ENCODE measurements at regions not wholly inside any gene's neighbourhood (a gene's known extent, or its start where the extent isn't known, plus 50 kb on each side); places are given as distances from the start of the nearest gene placed in this dataset.
"Not testable (repeated sequence)": the region's sequence is repeated elsewhere in the genome, so short reads cannot be mapped to it uniquely, and the experiment has no call there.

DNA sequence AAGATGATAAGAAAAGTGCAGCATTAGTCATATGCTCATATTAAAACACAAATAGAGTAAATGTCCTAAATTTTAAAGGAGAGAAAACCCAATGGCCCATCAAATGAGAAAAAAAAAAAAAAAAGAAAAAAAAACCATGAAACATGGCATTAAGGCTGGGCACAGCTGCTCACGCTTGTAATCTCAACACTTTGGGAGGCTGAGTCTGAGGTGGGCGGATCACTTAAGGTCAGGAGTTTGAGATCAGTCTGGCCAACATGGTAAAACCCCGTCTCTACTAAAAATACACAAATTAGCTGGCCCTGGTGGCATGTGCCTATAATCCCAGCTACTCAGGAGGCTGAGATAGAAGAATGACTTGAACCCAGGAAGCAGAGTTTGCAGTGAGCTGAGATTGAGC is 515.5 kb upstream of the ANO3 start:
- Histone ChIP-seq H2AFZ (ENCODE audit: low read depth, low read length) (no peak overlapping the region), H3K79me2 (ENCODE audit: insufficient read depth, low read length) (no peaks in the 10 kb centered on the region), H4K20me1 (ENCODE audit: insufficient read depth, low read length) (no peaks in the 10 kb centered on the region), H3K4me2 (ENCODE audit: insufficient read depth, low read length) (no peak overlapping the region), H3K36me3 (ENCODE audit: insufficient read depth, low read length) (no peaks in the 10 kb centered on the region), H3K27me3 (ENCODE audit: insufficient read depth, low read length, poor library complexity) (no peaks in the 10 kb centered on the region), H3K4me1 (ENCODE audit: insufficient read depth, low read length) (no peaks in the 10 kb centered on the region), H3K4me3 (ENCODE audit: low read depth in 1 of 2, low read length in 2 of 2) (no peak overlapping the region), H3K9ac (ENCODE audit: low read depth, low read length) (no peak overlapping the region), H3K9me3 (ENCODE audit: insufficient read depth, low read length, severe bottlenecking) (no peaks in the 10 kb centered on the region), H3K27ac (ENCODE audit: low read length) (no peak overlapping the region)
- TF ChIP-seq, protein P1, sequence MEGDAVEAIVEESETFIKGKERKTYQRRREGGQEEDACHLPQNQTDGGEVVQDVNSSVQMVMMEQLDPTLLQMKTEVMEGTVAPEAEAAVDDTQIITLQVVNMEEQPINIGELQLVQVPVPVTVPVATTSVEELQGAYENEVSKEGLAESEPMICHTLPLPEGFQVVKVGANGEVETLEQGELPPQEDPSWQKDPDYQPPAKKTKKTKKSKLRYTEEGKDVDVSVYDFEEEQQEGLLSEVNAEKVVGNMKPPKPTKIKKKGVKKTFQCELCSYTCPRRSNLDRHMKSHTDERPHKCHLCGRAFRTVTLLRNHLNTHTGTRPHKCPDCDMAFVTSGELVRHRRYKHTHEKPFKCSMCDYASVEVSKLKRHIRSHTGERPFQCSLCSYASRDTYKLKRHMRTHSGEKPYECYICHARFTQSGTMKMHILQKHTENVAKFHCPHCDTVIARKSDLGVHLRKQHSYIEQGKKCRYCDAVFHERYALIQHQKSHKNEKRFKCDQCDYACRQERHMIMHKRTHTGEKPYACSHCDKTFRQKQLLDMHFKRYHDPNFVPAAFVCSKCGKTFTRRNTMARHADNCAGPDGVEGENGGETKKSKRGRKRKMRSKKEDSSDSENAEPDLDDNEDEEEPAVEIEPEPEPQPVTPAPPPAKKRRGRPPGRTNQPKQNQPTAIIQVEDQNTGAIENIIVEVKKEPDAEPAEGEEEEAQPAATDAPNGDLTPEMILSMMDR (IDR thresholded peaks at IDR 0.05; ENCODE audit: borderline replicate concordance, extremely low read depth, low read length, poor library complexity, severe bottlenecking), result no peak
- TF ChIP-seq EZH2 (IDR thresholded peaks at IDR 0.05; ENCODE audit: borderline replicate concordance, low read depth, low read length, severe bottlenecking), result no peak
- ATAC-seq (ENCODE audit: insufficient read depth, low read depth) (no peak), DNase-seq (no peak)

DNA sequence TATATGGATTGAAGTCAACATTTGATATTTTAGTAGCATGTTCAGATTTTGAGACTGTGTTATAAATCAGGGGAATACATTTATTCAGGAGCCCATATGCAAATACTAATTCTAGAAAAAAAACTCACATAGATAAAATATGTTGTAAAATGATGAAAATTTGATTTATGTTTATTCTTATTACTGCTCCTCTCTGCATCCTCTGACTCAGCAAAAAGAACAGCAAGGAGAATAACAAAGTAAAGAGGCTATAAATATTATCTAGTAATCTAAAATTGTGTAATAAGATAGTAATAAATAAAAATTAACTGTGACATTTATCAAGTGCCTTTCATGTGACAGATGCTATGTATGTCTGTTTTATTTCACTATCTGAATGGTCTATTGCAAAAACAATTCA is 507.2 kb upstream of the ANO3 start:
- no peak overlapping the region for H2AFZ ChIP-seq (ENCODE audit: low read depth, low read length)

DNA sequence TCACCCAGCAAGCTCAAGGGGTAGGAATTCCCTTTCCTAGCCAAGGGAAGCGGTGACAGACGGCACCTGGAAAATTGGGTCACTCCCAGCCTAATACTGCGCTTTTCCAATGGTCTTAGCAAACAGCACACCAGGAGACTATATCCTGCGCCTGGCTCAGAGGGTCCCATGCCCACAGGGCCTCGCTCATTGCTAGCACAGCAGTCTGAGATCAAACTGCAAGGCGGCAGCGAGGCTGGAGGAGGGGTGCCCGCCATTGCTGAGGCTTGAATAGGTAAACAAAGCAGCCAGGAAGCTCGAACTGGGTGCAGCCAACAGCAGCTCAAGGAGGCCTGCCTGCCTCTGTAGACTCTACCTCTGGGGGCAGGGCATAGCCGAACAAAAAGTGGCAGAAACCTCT is 500.4 kb upstream of the ANO3 start:
- not testable (repeated sequence) for DNase-seq; H3K4me2 ChIP-seq (ENCODE audit: insufficient read depth, low read length); H3K9ac ChIP-seq (ENCODE audit: low read depth, low read length); H3K4me1 ChIP-seq (ENCODE audit: insufficient read depth, low read length); H3K27me3 ChIP-seq (ENCODE audit: insufficient read depth, low read length, poor library complexity); H3K9me3 ChIP-seq (ENCODE audit: insufficient read depth, low read length, severe bottlenecking); H3K36me3 ChIP-seq (ENCODE audit: insufficient read depth, low read length); H3K27ac ChIP-seq (ENCODE audit: low read length); H3K79me2 ChIP-seq (ENCODE audit: insufficient read depth, low read length); ATAC-seq (ENCODE audit: insufficient read depth, low read depth); H2AFZ ChIP-seq (ENCODE audit: low read depth, low read length); H3K4me3 ChIP-seq (ENCODE audit: low read depth in 1 of 2, low read length in 2 of 2); H4K20me1 ChIP-seq (ENCODE audit: insufficient read depth, low read length)

More for the DNA sequence above, 507.2 kb upstream of the ANO3 start:
- Histone ChIP-seq H3K9me3 (ENCODE audit: insufficient read depth, low read length, severe bottlenecking) (no peaks in the 10 kb centered on the region), H3K4me1 (ENCODE audit: insufficient read depth, low read length) (no peaks in the 10 kb centered on the region), H4K20me1 (ENCODE audit: insufficient read depth, low read length) (no peaks in the 10 kb centered on the region), H3K36me3 (ENCODE audit: insufficient read depth, low read length) (no peaks in the 10 kb centered on the region), H3K4me2 (ENCODE audit: insufficient read depth, low read length) (no peak overlapping the region), H3K27ac (ENCODE audit: low read length) (no peak overlapping the region), H3K9ac (ENCODE audit: low read depth, low read length) (no peak overlapping the region), H3K79me2 (ENCODE audit: insufficient read depth, low read length) (no peaks in the 10 kb centered on the region), H3K4me3 (ENCODE audit: low read depth in 1 of 2, low read length in 2 of 2) (no peak overlapping the region), H3K27me3 (ENCODE audit: insufficient read depth, low read length, poor library complexity) (no peaks in the 10 kb centered on the region)
- TF ChIP-seq EZH2 (IDR thresholded peaks at IDR 0.05; ENCODE audit: borderline replicate concordance, low read depth, low read length, severe bottlenecking), result no peak
- TF ChIP-seq, protein P1 (IDR thresholded peaks at IDR 0.05; ENCODE audit: borderline replicate concordance, extremely low read depth, low read length, poor library complexity, severe bottlenecking), result no peak
- ATAC-seq (ENCODE audit: insufficient read depth, low read depth) (no peak), DNase-seq (no peak)

DNA sequence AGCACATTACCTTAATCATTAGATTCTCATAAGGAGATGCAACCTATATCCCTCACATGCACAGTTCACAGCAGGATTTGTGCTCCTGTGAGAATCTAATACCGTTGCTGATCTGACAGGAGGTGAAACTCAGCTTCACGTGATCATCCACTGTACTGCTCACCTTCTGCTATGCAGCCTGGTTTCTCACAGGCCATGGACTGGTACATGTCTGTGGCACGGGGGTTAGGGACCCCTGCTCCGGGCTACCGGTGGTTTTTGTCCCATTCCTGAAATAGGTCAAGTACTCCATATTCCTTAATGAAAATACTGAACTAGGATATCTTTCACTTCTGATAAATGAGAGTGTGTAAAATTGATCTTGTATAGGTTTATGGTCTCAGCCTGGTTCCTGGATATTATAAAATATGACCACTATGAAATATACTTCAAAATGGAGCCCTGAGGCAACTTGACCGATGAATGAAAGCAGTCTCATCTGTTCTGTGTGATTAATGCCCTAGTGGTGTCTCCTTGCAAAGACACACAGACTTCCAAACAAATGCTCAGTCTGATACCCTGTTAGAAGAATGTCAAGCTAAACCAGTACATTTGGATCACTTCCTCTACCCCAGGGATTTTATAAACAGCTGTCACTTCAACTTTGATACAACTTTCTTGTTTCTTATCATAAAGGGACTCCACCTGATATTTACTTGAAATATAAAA is 492.9 kb upstream of the ANO3 start:
- Histone ChIP-seq H3K4me3 (ENCODE audit: low read depth in 1 of 2, low read length in 2 of 2) (no peak overlapping the region), H3K9me3 (ENCODE audit: insufficient read depth, low read length, severe bottlenecking) (no peaks in the 10 kb centered on the region), H4K20me1 (ENCODE audit: insufficient read depth, low read length) (no peaks in the 10 kb centered on the region), H3K4me1 (ENCODE audit: insufficient read depth, low read length) (no peaks in the 10 kb centered on the region), H3K27ac (ENCODE audit: low read length) (no peak overlapping the region), H3K36me3 (ENCODE audit: insufficient read depth, low read length) (no peaks in the 10 kb centered on the region), H3K27me3 (ENCODE audit: insufficient read depth, low read length, poor library complexity) (no peaks in the 10 kb centered on the region), H3K4me2 (ENCODE audit: insufficient read depth, low read length) (no peak overlapping the region), H3K79me2 (ENCODE audit: insufficient read depth, low read length) (no peaks in the 10 kb centered on the region), H3K9ac (ENCODE audit: low read depth, low read length) (no peak overlapping the region), H2AFZ (ENCODE audit: low read depth, low read length) (no peak overlapping the region)
- DNase-seq, result no peak
- TF ChIP-seq, protein P1 (IDR thresholded peaks at IDR 0.05; ENCODE audit: borderline replicate concordance, extremely low read depth, low read length, poor library complexity, severe bottlenecking), result no peak
- no peak for TF ChIP-seq EZH2 (IDR thresholded peaks at IDR 0.05; ENCODE audit: borderline replicate concordance, low read depth, low read length, severe bottlenecking)
- ATAC-seq (ENCODE audit: insufficient read depth, low read depth), result no peak

All from DND-41 (cell line).